BE2C (cell line): ENCODE measurements at regions not wholly inside any gene's neighbourhood (a gene's known extent, or its start where the extent isn't known, plus 50 kb on each side); places are given as distances from the start of the nearest gene placed in this dataset.

Source experiments
- DNase-seq: peaks from one replicate; pipeline ENCODE4 v3.0.0-alpha.2; 2020
- H3K27me3 ChIP-seq: fragments of 250-450 bp; sonication (Bioruptor Pico); 2 replicates; pipeline ENCODE4 v1.5.1; 2020; ENCODE audit warnings: mild to moderate bottlenecking
- H3K36me3 ChIP-seq: fragments of 250-450 bp; sonication (Bioruptor Pico); 2 replicates; pipeline ENCODE4 v1.5.1; 2020; ENCODE audit warnings: mild to moderate bottlenecking
- H3K4me1 ChIP-seq: fragments of 250-450 bp; sonication (Bioruptor Pico); 2 replicates; pipeline ENCODE4 v1.5.1; 2020
- H3K4me3 ChIP-seq: 2 replicates; pipeline ENCODE4 v1.5.1; 2011; ENCODE audit warnings: low read depth, low read length
- H3K9me3 ChIP-seq: fragments of 250-450 bp; sonication (Bioruptor Pico); 2 replicates; pipeline ENCODE4 v1.5.1; 2020
- CTCF ChIP-seq: IDR thresholded peaks from 2 replicates; pipeline ENCODE4 v1.5.1; 2012; ENCODE audit warnings: mild to moderate bottlenecking, low read depth, low read length

GRCh38 chr15:70400766-70401541, 303.2 kb upstream of the TLE3 start:
- Histone ChIP-seq H3K36me3 (no peaks in the 10 kb centered on the region), H3K4me3 (no peak overlapping the region), H3K4me1 (peaks cover 6% of the 10 kb centered on the region), H3K27me3 (no peaks in the 10 kb centered on the region), H3K9me3 (no peaks in the 10 kb centered on the region)
- no peak for DNase-seq
- TF ChIP-seq CTCF, result no peak

GRCh38 chr15:70399204-70399603, 301.5 kb upstream of the TLE3 start:
- TF ChIP-seq CTCF, result no peak

GRCh38 chr15:70398694-70399093, 301.0 kb upstream of the TLE3 start:
- no peak for DNase-seq
- TF ChIP-seq CTCF, result no peak
- Histone ChIP-seq H3K4me1 (peaks cover 6% of the 10 kb centered on the region), H3K4me3 (no peak overlapping the region), H3K36me3 (no peaks in the 10 kb centered on the region), H3K27me3 (no peaks in the 10 kb centered on the region), H3K9me3 (no peaks in the 10 kb centered on the region; the same call in 1 of the 2 replicates)

More at GRCh38 chr15:70399204-70399603, 301.5 kb upstream of the TLE3 start:
- Histone ChIP-seq H3K36me3 (no peaks in the 10 kb centered on the region), H3K9me3 (no peaks in the 10 kb centered on the region; the same call in 1 of the 2 replicates), H3K4me1 (peaks cover 6% of the 10 kb centered on the region), H3K27me3 (no peaks in the 10 kb centered on the region), H3K4me3 (no peak overlapping the region)
- DNase-seq, result no peak

GRCh38 chr15:70396807-70397206, 299.1 kb upstream of the TLE3 start:
- DNase-seq, result no peak
- H3K4me1 ChIP-seq, result peaks cover 6% of the 10 kb centered on the region
- no peaks in the 10 kb centered on the region for H3K27me3 ChIP-seq
- no peaks in the 10 kb centered on the region; the same call in 1 of the 2 replicates for H3K9me3 ChIP-seq
- TF ChIP-seq CTCF, result no peak
- H3K36me3 ChIP-seq, result no peaks in the 10 kb centered on the region
- H3K4me3 ChIP-seq, result no peak overlapping the region

- Histone ChIP-seq H3K36me3 (no peaks in the 10 kb centered on the region), H3K27me3 (no peaks in the 10 kb centered on the region), H3K4me3 (no peak overlapping the region), H3K9me3 (no peaks in the 10 kb centered on the region; the same call in 1 of the 2 replicates), H3K4me1 (peaks cover 6% of the 10 kb centered on the region)
- TF ChIP-seq CTCF, result no peak
- no peak for DNase-seq
These were observed 297.4 kb upstream of the TLE3 start for GRCh38 chr15:70395164-70395563.

- no peaks in the 10 kb centered on the region; the same call in 1 of the 2 replicates for H3K9me3 ChIP-seq
- peaks cover 19% of the 10 kb centered on the region for H3K4me1 ChIP-seq
- H3K27me3 ChIP-seq, result no peaks in the 10 kb centered on the region
- no peak for TF ChIP-seq CTCF
- no peak for DNase-seq
- no peaks in the 10 kb centered on the region for H3K36me3 ChIP-seq
- no peak overlapping the region for H3K4me3 ChIP-seq
These were observed 293.0 kb upstream of the TLE3 start for GRCh38 chr15:70390723-70391122.
